ENCODE measurements at regions not wholly inside any gene's neighbourhood (a gene's known extent, or its start where the extent isn't known, plus 50 kb on each side); places are given as distances from the start of the nearest gene placed in this dataset.

GRCh38 chr11:91608677-91609076 is 615.9 kb upstream of the FAT3 start:
- ChIA-PET POLR2A (no interaction called here), CTCF (no interaction called here)
- Histone ChIP-seq H3K4me1 (ENCODE audit: control insufficient read depth, insufficient read depth, low read length) (no peaks in the 10 kb centered on the region), H3K27me3 (ENCODE audit: control insufficient read depth, insufficient read depth, low read length) (no peaks in the 10 kb centered on the region), H3K9me3 (ENCODE audit: control insufficient read depth, insufficient read depth, low read depth, low read length) (no peaks in the 10 kb centered on the region), H3K4me3 (ENCODE audit: low read depth in 2 of 2, low read length in 2 of 2) (no peak overlapping the region), H3K36me3 (ENCODE audit: control insufficient read depth, insufficient read depth, low read length) (no peaks in the 10 kb centered on the region), H3K27ac (ENCODE audit: low read length) (no peak overlapping the region)
- no TSS peak for BruUV-seq (replicated peaks)
- no peak for TF ChIP-seq SIN3A (IDR thresholded peaks at IDR 0.05; ENCODE audit: borderline replicate concordance, insufficient read depth, low read depth, low read length)
- TF ChIP-seq REST (IDR thresholded peaks at IDR 0.05; ENCODE audit: insufficient read depth in 1 of 2, low read depth in 2 of 2, low read length in 1 of 2), result no peak
- no peak for TF ChIP-seq TCF7L2 (IDR thresholded peaks at IDR 0.05; ENCODE audit: low read depth, low read length)
- no peak for TF ChIP-seq CTCF (IDR thresholded peaks at IDR 0.05)
- TF ChIP-seq POLR2AphosphoS5 (IDR thresholded peaks at IDR 0.05; ENCODE audit: low read depth, low read length), result no peak
- intact Hi-C loops (cut with micrococcal nuclease; ENCODE audit: unreplicated experiment) (no loop called here), in situ Hi-C loops (cut with HindIII; ENCODE audit: low pct_unique_long_range_greater_than_20kb, low sequenced_read_pairs) (no loop called here)
- ATAC-seq (no peak), DNase-seq (ENCODE audit: low read depth, low spot score) (no peak)

- TF ChIP-seq TCF7L2 (IDR thresholded peaks at IDR 0.05; ENCODE audit: low read depth, low read length), result no peak
- intact Hi-C loops (cut with micrococcal nuclease; ENCODE audit: unreplicated experiment) (no loop called here), in situ Hi-C loops (cut with HindIII; ENCODE audit: low pct_unique_long_range_greater_than_20kb, low sequenced_read_pairs) (no loop called here)
- H3K36me3 ChIP-seq (ENCODE audit: control insufficient read depth, insufficient read depth, low read length), result no peaks in the 10 kb centered on the region
- DNase-seq (ENCODE audit: low read depth, low spot score) (no peak), ATAC-seq (no peak)
- H3K4me3 ChIP-seq (ENCODE audit: low read depth in 2 of 2, low read length in 2 of 2), result no peak overlapping the region
- ChIA-PET POLR2A (no interaction called here), CTCF (no interaction called here)
- no peaks in the 10 kb centered on the region for H3K9me3 ChIP-seq (ENCODE audit: control insufficient read depth, insufficient read depth, low read depth, low read length)
- H3K27me3 ChIP-seq (ENCODE audit: control insufficient read depth, insufficient read depth, low read length), result no peaks in the 10 kb centered on the region
- H3K4me1 ChIP-seq (ENCODE audit: control insufficient read depth, insufficient read depth, low read length), result no peaks in the 10 kb centered on the region
- H3K27ac ChIP-seq (ENCODE audit: low read length), result no peak overlapping the region
- BruUV-seq (replicated peaks), result no TSS peak
Observed at GRCh38 chr11:91596111-91596510, 628.5 kb upstream of the FAT3 start.

GRCh38 chr11:91591021-91591420 is 633.6 kb upstream of the FAT3 start:
- ChIA-PET CTCF (no interaction called here), POLR2A (no interaction called here)
- Histone ChIP-seq H3K9me3 (ENCODE audit: control insufficient read depth, insufficient read depth, low read depth, low read length) (no peaks in the 10 kb centered on the region), H3K4me3 (ENCODE audit: low read depth in 2 of 2, low read length in 2 of 2) (no peak overlapping the region), H3K36me3 (ENCODE audit: control insufficient read depth, insufficient read depth, low read length) (no peaks in the 10 kb centered on the region), H3K27ac (ENCODE audit: low read length) (no peak overlapping the region), H3K27me3 (ENCODE audit: control insufficient read depth, insufficient read depth, low read length) (no peaks in the 10 kb centered on the region), H3K4me1 (ENCODE audit: control insufficient read depth, insufficient read depth, low read length) (no peaks in the 10 kb centered on the region)
- TF ChIP-seq SIN3A (IDR thresholded peaks at IDR 0.05; ENCODE audit: borderline replicate concordance, insufficient read depth, low read depth, low read length) (no peak), REST (IDR thresholded peaks at IDR 0.05; ENCODE audit: insufficient read depth in 1 of 2, low read depth in 2 of 2, low read length in 1 of 2) (no peak), TCF7L2 (IDR thresholded peaks at IDR 0.05; ENCODE audit: low read depth, low read length) (no peak)
- intact Hi-C loops (cut with micrococcal nuclease; ENCODE audit: unreplicated experiment), result no loop called here
- in situ Hi-C loops (cut with HindIII; ENCODE audit: low pct_unique_long_range_greater_than_20kb, low sequenced_read_pairs), result no loop called here
- ATAC-seq (no peak), DNase-seq (ENCODE audit: low read depth, low spot score) (no peak)
- no TSS peak for BruUV-seq (replicated peaks)
